ENCODE measurements at regions not wholly inside any gene's neighbourhood (a gene's known extent, or its start where the extent isn't known, plus 50 kb on each side); places are given as distances from the start of the nearest gene placed in this dataset.

- TF ChIP-seq CTCF (IDR thresholded peaks at IDR 0.05 in 4 of 5, conservative IDR thresholded peaks at IDR 0.05 in 1 of 5), result no peak
- TF ChIP-seq POLR2A (IDR thresholded peaks at IDR 0.05), result no peak
Observed at GRCh38 chr1:104830534-104830933, 1080.8 kb downstream of the AMY1C start.
